NB4 (cell line): ENCODE measurements at regions not wholly inside any gene's neighbourhood (a gene's known extent, or its start where the extent isn't known, plus 50 kb on each side); places are given as distances from the start of the nearest gene placed in this dataset.

ENCODE experiments used
- MYC ChIP-seq: IDR thresholded peaks from 2 replicates; pipeline ENCODE4 v1.6.1; 2011; ENCODE audit warnings: low read depth, low read length
- POLR2A ChIP-seq: IDR thresholded peaks from 2 replicates; pipeline ENCODE4 v1.6.1; 2011; ENCODE audit warnings: mild to moderate bottlenecking; ENCODE audit not compliant: insufficient read length; ENCODE audit errors: extremely low read depth
- TF ChIP-seq, protein P1 (sequence below): IDR thresholded peaks from one replicate; pipeline ENCODE4 v1.5.1; 2012; ENCODE audit warnings: low read depth, low read length
- TF ChIP-seq, protein P2 (sequence below): IDR thresholded peaks from 2 replicates; pipeline ENCODE4 v1.6.1; 2011; ENCODE audit warnings: low read depth, low read length

DNA sequence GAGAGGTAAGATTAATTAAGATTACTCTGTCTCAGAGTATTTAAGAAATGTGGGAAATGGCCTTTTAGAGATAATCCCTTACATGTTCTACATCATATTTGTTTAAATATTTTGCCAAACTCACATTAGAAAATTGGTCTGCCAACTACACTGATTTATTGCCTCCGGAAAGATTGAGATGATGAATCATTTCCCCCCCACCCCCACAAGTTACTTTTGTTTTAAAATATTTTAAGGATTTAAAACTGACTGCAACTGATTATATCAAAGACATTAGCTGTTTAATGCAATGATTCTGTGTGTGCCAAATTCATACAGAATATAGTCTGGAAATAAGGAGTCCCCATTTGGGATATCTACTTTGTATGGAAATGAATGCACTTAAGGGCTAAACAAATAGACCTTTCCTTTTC, 674.4 kb downstream of the PRR16 start:
- TF ChIP-seq, protein P1, sequence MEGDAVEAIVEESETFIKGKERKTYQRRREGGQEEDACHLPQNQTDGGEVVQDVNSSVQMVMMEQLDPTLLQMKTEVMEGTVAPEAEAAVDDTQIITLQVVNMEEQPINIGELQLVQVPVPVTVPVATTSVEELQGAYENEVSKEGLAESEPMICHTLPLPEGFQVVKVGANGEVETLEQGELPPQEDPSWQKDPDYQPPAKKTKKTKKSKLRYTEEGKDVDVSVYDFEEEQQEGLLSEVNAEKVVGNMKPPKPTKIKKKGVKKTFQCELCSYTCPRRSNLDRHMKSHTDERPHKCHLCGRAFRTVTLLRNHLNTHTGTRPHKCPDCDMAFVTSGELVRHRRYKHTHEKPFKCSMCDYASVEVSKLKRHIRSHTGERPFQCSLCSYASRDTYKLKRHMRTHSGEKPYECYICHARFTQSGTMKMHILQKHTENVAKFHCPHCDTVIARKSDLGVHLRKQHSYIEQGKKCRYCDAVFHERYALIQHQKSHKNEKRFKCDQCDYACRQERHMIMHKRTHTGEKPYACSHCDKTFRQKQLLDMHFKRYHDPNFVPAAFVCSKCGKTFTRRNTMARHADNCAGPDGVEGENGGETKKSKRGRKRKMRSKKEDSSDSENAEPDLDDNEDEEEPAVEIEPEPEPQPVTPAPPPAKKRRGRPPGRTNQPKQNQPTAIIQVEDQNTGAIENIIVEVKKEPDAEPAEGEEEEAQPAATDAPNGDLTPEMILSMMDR = no peak
- TF ChIP-seq POLR2A = no peak
- TF ChIP-seq, protein P2, sequence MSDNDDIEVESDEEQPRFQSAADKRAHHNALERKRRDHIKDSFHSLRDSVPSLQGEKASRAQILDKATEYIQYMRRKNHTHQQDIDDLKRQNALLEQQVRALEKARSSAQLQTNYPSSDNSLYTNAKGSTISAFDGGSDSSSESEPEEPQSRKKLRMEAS = no peak
- no peak for TF ChIP-seq MYC
